ENCODE measurements at regions not wholly inside any gene's neighbourhood (a gene's known extent, or its start where the extent isn't known, plus 50 kb on each side); places are given as distances from the start of the nearest gene placed in this dataset.

DNA sequence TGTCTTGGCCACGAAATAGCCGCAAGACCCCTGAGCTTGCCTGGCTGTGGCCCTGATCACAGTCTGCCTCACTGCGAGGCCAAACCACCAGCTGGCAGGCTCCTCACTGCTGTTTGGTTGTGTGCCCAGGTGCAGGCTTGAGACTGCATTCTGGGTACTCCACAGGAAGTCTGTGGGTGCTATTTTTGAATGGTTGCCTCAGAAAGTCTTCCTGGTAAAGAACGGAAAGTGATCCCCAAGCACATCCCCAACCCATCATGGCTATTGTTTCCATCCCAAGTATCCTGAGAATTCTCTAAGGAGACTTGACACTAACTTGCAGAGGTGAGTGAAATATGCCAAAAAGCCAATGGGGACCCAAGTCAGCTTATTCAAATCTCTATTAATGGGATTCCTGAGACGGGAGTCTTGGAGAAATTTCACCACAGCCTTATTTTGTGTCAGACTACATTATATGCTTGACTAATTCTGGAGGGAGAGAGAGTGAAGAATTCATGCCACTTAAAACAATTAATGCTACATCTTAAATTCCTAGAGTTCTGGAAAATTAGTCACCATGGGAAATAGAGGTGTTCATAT is 170.9 kb downstream of the RAMP3 start:
- TF ChIP-seq, protein P1, sequence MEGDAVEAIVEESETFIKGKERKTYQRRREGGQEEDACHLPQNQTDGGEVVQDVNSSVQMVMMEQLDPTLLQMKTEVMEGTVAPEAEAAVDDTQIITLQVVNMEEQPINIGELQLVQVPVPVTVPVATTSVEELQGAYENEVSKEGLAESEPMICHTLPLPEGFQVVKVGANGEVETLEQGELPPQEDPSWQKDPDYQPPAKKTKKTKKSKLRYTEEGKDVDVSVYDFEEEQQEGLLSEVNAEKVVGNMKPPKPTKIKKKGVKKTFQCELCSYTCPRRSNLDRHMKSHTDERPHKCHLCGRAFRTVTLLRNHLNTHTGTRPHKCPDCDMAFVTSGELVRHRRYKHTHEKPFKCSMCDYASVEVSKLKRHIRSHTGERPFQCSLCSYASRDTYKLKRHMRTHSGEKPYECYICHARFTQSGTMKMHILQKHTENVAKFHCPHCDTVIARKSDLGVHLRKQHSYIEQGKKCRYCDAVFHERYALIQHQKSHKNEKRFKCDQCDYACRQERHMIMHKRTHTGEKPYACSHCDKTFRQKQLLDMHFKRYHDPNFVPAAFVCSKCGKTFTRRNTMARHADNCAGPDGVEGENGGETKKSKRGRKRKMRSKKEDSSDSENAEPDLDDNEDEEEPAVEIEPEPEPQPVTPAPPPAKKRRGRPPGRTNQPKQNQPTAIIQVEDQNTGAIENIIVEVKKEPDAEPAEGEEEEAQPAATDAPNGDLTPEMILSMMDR (IDR thresholded peaks at IDR 0.05): no peak

DNA sequence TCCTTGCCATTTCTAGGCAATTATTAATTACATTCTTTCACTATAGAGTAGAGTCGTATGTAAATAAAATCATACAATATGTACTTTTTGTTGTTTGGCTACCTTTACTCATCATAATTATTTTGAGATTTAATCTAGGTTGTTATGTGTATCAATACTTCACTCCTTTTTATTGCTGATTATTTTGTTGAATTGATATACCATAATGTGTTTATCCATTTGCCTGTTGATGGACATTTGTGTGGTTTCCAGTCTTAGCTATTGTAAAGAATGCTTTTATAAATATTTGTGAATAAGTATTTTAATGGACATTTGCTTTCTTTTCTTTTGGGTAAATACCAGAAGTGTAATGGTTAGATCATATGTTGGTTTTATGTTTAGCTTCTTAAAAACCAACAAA is 174.0 kb downstream of the RAMP3 start:
- TF ChIP-seq, protein P1 (IDR thresholded peaks at IDR 0.05): no peak

DNA sequence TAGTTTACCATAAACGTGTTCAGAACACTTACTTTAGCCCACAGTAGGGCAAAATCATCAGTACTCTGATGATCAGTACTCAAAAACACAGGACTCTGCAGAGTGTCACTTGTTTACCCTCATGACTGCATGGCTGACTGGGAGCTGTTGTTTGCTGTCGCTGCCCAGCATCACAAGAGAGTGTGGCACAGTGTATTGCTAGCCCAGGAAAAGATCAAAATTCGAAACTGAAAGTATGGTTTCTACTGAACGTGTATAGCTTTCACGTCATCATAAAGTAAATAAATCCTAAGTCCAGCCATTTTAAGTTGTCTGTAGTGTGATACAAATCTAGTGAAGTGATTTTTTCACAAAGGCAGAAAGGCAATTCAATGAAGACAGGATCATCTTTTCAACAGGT is 184.6 kb downstream of the RAMP3 start:
- TF ChIP-seq, protein P1 (IDR thresholded peaks at IDR 0.05): no peak

DNA sequence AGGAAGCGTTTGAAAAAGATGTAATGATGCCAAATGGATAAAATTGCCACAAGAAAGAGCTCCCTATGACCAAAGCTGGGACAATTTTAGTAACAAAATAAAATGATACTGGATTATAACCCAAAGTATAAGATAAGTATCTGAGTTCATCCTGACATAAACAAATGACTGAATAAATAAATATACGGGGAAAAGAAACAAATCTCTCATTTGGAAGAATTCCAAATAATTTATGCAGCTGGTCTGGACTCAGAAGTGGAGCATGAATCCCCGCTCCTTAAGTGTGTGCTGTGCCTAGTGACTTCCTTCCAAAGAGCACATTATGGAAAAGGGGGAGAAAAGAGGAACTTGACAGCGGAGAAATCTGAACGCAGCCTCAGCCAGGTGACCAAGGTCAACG is 186.2 kb downstream of the RAMP3 start:
- TF ChIP-seq, protein P1 (IDR thresholded peaks at IDR 0.05): no peak

DNA sequence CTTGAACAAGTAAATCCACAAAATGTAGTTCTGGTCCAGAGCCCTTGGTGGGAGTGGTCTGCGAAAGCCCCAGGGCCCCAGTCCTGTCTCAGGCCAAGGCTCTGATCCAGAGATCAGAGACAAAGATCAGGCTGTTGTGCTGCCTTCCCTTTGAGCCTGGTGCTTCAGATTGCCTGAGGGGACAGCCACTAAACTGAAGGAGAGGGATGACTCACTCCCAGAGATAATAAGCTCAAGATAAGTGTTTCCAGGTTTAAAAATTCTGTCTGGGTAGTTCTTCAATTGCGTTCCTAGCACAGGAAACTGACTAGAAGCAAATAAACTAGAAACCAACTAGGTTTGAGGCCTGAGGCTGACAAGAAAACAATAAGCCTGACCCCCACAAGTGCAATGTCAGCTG is 190.2 kb downstream of the RAMP3 start:
- TF ChIP-seq, protein P1 (IDR thresholded peaks at IDR 0.05): no peak

DNA sequence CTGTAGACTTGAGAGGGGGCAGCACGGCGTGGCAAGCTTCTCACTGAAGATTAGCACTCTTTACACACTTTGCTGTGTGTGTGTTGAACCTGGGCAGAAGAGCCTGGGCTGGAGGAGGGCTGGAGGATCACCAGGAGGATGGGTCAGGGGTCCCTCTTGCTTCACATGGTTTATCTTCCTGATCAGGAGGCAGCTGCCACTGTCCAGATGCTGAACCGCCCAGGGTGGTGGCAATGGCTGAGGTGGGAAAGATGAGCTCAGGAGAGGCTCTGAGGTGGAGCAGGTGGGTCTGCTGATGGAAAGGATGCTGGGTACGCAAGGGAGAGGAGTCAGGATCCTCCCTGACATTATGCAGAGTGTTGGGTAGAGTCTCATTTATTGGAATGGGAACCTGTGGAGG is 191.5 kb downstream of the RAMP3 start:
- TF ChIP-seq, protein P1 (IDR thresholded peaks at IDR 0.05): no peak

DNA sequence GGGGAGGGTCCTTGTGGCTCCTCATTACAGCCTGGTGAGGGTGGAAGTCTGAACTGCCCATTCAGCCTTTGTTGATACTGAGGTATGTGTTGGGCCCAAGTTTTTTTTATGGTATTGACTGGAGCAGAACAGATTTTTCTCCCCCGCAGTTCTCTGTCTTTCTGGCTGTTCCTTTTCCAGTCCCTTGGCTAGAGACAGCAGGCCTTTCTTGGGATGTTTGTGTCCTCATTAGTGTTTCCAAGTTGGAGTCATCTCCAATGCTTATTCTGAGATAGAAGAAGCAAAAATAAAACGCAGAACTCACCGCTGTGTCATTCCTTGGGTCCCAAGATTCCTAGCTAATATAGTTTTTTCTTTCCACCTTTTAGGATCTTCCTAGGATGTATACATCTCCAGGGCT is 193.3 kb downstream of the RAMP3 start:
- TF ChIP-seq, protein P1 (IDR thresholded peaks at IDR 0.05): no peak

DNA sequence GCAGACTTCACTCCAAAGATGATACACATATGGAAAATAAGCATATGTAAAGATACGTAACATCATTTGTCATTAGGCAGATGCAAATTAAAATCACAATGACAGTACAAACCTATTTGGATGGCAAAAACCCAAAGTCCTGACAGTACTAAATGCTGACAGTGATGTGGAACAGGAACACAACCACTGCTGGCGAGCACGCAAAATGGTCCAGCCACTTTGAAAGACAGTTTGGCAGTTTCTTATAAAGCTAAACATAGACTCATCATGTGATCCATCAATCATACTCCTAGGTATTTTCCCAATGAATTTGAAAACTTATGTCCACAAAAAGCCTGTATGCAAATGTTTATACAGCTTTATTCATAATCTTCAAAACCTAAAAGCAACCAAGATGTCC is 200.7 kb downstream of the RAMP3 start:
- TF ChIP-seq, protein P1 (IDR thresholded peaks at IDR 0.05): no peak

All from LNCAP (cell line).